H1 (cell line): ENCODE measurements at regions not wholly inside any gene's neighbourhood (a gene's known extent, or its start where the extent isn't known, plus 50 kb on each side); places are given as distances from the start of the nearest gene placed in this dataset.

Source experiments
- CTCF ChIA-PET: fragments of 300-600 bp; sonication (Branson Sonifier 250); formaldehyde crosslinking; loops from one replicate; lab custom pipeline; 2021; ENCODE audit not compliant: partially characterized antibody; lab: Charles Lee
- POLR2A ChIA-PET: fragments of 300-600 bp; sonication (Branson Sonifier 250); formaldehyde crosslinking; loops from one replicate; lab custom pipeline; 2021; ENCODE audit warnings: inconsistent platforms; ENCODE audit not compliant: partially characterized antibody; lab: Charles Lee
- DNase-seq, 2 experiments: peaks; one replicate each; pipeline versions ENCODE4 v3.0.0 to v3.0.0-alpha.2; 2010 to 2022; ENCODE audit warnings: low spot score in 2 of 2, low read depth in 1 of 2, mixed read lengths in 1 of 2
- FAIRE-seq: peaks from 2 replicates; lab custom pipeline; 2011; peaks lifted over from hg19 to GRCh38; lab: Jason Lieb, UNC
- H2AFZ ChIP-seq: 2 replicates; pipeline ENCODE4 v1.8.1; 2012; ENCODE audit warnings: low read length, inconsistent platforms
- H2AK5ac ChIP-seq: 2 replicates; pipeline ENCODE4 v1.6.1; 2013; ENCODE audit warnings: low read depth, low read length
- H2BK120ac ChIP-seq: replicated peaks from 2 replicates; pipeline ENCODE3; 2013; ENCODE audit warnings: low read depth, low read length, inconsistent platforms
- H2BK12ac ChIP-seq: 2 replicates; pipeline ENCODE4 v1.6.1; 2013; ENCODE audit warnings: low read depth, low read length
- H2BK15ac ChIP-seq: 2 replicates; pipeline ENCODE4 v1.6.1; 2013; ENCODE audit warnings: low read length
- H2BK20ac ChIP-seq: 2 replicates; pipeline ENCODE4 v1.6.1; 2013; ENCODE audit warnings: low read length
- H2BK5ac ChIP-seq: 2 replicates; pipeline ENCODE4 v1.6.1; 2013; ENCODE audit warnings: low read depth, low read length
- H3K14ac ChIP-seq: 2 replicates; pipeline ENCODE4 v1.6.1; 2013; ENCODE audit warnings: inconsistent platforms; ENCODE audit not compliant: insufficient read length
- H3K18ac ChIP-seq: 2 replicates; pipeline ENCODE4 v1.6.1; 2013; ENCODE audit warnings: low read length; ENCODE audit errors: extremely low read depth
- H3K23ac ChIP-seq: 2 replicates; pipeline ENCODE4 v1.6.1; 2013; ENCODE audit warnings: inconsistent platforms; ENCODE audit not compliant: insufficient read length
- H3K23me2 ChIP-seq: 2 replicates; pipeline ENCODE4 v1.6.1; 2013; ENCODE audit warnings: low read depth, low read length
- H3K27ac ChIP-seq: 2 replicates; pipeline ENCODE4 v1.6.1; 2011; ENCODE audit warnings: low read depth, low read length, inconsistent platforms
- H3K27me3 ChIP-seq, 4 experiments: replicated peaks in 1 of 4; 1 replicate in 1 of 4; 2 replicates in 3 of 4; pipeline versions ENCODE4 v1.6.1 to v1.8.1; 2011 to 2013; ENCODE audit warnings: low read length in 3 of 4, mild to moderate bottlenecking in 3 of 4, inconsistent platforms in 2 of 4, mixed read lengths in 2 of 4, moderate library complexity in 1 of 4; ENCODE audit not compliant: control insufficient read depth in 3 of 4, insufficient read depth in 3 of 4; ENCODE audit errors: extremely low read depth in 1 of 4
- H3K36me3 ChIP-seq, 4 experiments: 2 replicates each; pipeline versions ENCODE4 v1.6.1 to v1.8.1; 2011 to 2013; ENCODE audit warnings: mild to moderate bottlenecking in 4 of 4, low read length in 3 of 4, moderate library complexity in 2 of 4, control low read depth in 1 of 4, inconsistent platforms in 1 of 4; ENCODE audit not compliant: insufficient read depth in 4 of 4, control insufficient read depth in 2 of 4
- H3K4ac ChIP-seq: replicated peaks from 2 replicates; pipeline ENCODE3; 2013; ENCODE audit warnings: low read length, low read depth, mixed read lengths, inconsistent platforms; ENCODE audit not compliant: insufficient read length
- H3K4me1 ChIP-seq, 4 experiments: replicated peaks in 1 of 4; 1 replicate in 1 of 4; 2 replicates in 3 of 4; pipeline versions ENCODE4 v1.6.1 to v1.8.1; 2011 to 2013; ENCODE audit warnings: low read length in 3 of 4, inconsistent platforms in 2 of 4, mixed read lengths in 1 of 4; ENCODE audit not compliant: insufficient read depth in 4 of 4, control insufficient read depth in 3 of 4
- H3K4me2 ChIP-seq, 2 experiments: 2 replicates each; pipeline versions ENCODE4 v1.6.1 to v1.8.1; 2011 to 2013; ENCODE audit warnings: low read depth in 2 of 2, low read length in 2 of 2, control low read depth in 1 of 2, inconsistent platforms in 1 of 2, mild to moderate bottlenecking in 1 of 2; ENCODE audit not compliant: insufficient read depth in 1 of 2
- H3K4me3 ChIP-seq, 4 experiments: fragments of 200-600, 300-600 bp in 1 of 4; sonication (generic), shearing (Covaris generic), sonication (Bioruptor Twin) in 1 of 4; 2 replicates each; pipeline versions ENCODE4 v1.5.1 to v1.8.1; 2011 to 2016; ENCODE audit warnings: low read length in 4 of 4, low read depth in 3 of 4, control low read depth in 2 of 4, inconsistent platforms in 2 of 4, mild to moderate bottlenecking in 2 of 4, mixed read lengths in 1 of 4, moderate library complexity in 1 of 4; ENCODE audit not compliant: insufficient read depth in 2 of 4; ENCODE audit errors: extremely low read depth in 1 of 4
- H3K56ac ChIP-seq: replicated peaks from 2 replicates; pipeline ENCODE3; 2013; ENCODE audit warnings: low read depth, mild to moderate bottlenecking, mixed read lengths, low read length, inconsistent platforms; ENCODE audit not compliant: insufficient read length
- H3K79me1 ChIP-seq: 2 replicates; pipeline ENCODE4 v1.6.1; 2013; ENCODE audit warnings: low read depth, low read length, control low read depth
- H3K79me2 ChIP-seq, 2 experiments: 2 replicates each; pipeline versions ENCODE4 v1.6.1 to v1.8.1; 2012 to 2013; ENCODE audit warnings: low read length in 2 of 2, mild to moderate bottlenecking in 2 of 2, inconsistent platforms in 1 of 2; ENCODE audit not compliant: insufficient read depth in 2 of 2, control insufficient read depth in 1 of 2
- H3K9ac ChIP-seq, 4 experiments: replicated peaks in 1 of 4; 1 replicate in 1 of 4; 2 replicates in 3 of 4; pipeline versions ENCODE4 v1.6.1 to v1.8.1; 2011 to 2013; ENCODE audit warnings: low read depth in 3 of 4, low read length in 3 of 4, control low read depth in 2 of 4, mild to moderate bottlenecking in 2 of 4, moderate library complexity in 2 of 4, inconsistent platforms in 1 of 4; ENCODE audit errors: extremely low read depth in 1 of 4
- H3K9me3 ChIP-seq, 2 experiments: 2 replicates each; pipeline versions ENCODE4 v1.6.1 to v1.8.1; 2012 to 2013; ENCODE audit warnings: mild to moderate bottlenecking in 2 of 2, moderate library complexity in 2 of 2, control low read depth in 1 of 2, inconsistent platforms in 1 of 2, low read depth in 1 of 2, low read length in 1 of 2, mixed read lengths in 1 of 2; ENCODE audit not compliant: insufficient read depth in 2 of 2
- H4K20me1 ChIP-seq, 2 experiments: replicated peaks in 1 of 2; 2 replicates each; pipeline versions ENCODE3 to v1.8.1; 2011 to 2013; ENCODE audit warnings: inconsistent platforms in 2 of 2, low read length in 2 of 2, mild to moderate bottlenecking in 1 of 2; ENCODE audit not compliant: insufficient read depth in 2 of 2, control insufficient read depth in 1 of 2
- H4K5ac ChIP-seq: 2 replicates; pipeline ENCODE4 v1.6.1; 2013; ENCODE audit warnings: low read length, low read depth, mixed read lengths, inconsistent platforms; ENCODE audit not compliant: insufficient read length
- H4K8ac ChIP-seq: 2 replicates; pipeline ENCODE4 v1.8.0; 2013; ENCODE audit warnings: mild to moderate bottlenecking, moderate library complexity, low read length, inconsistent platforms; ENCODE audit not compliant: insufficient read depth; ENCODE audit errors: extremely low read depth
- H4K91ac ChIP-seq: replicated peaks from 2 replicates; pipeline ENCODE3; 2013; ENCODE audit warnings: low read length, mixed read lengths, inconsistent platforms; ENCODE audit not compliant: insufficient read length
- EP300 ChIP-seq, 2 experiments: IDR thresholded peaks; 1 replicate in 1 of 2; 2 replicates in 1 of 2; pipeline ENCODE4 v1.6.1; 2011 to 2012; ENCODE audit warnings: low read depth in 2 of 2, low read length in 2 of 2, mild to moderate bottlenecking in 2 of 2, borderline replicate concordance in 1 of 2, inconsistent platforms in 1 of 2, moderate library complexity in 1 of 2
- FOSL1 ChIP-seq: IDR thresholded peaks from 2 replicates; pipeline ENCODE4 v1.6.1; 2011; ENCODE audit warnings: mild to moderate bottlenecking, low read depth, low read length, moderate library complexity; ENCODE audit not compliant: insufficient read depth
- JUN ChIP-seq: IDR thresholded peaks from 2 replicates; pipeline ENCODE4 v1.6.1; 2011; ENCODE audit warnings: low read depth, mild to moderate bottlenecking, improper control_type of control experiment, low read length
- SAP30 ChIP-seq: fragments of 300-600 bp; sonication (generic); IDR thresholded peaks from 2 replicates; pipeline ENCODE4 v1.7.1; 2012; ENCODE audit warnings: low read length, moderate library complexity, mild to moderate bottlenecking, inconsistent platforms; ENCODE audit not compliant: insufficient read depth, insufficient replicate concordance
- SRF ChIP-seq: IDR thresholded peaks from 2 replicates; pipeline ENCODE4 v1.6.1; 2011; ENCODE audit warnings: mild to moderate bottlenecking, low read depth, low read length, moderate library complexity
- WGBS, 2 experiments: shearing (Covaris generic) in 1 of 2; methylation state at CpG; one replicate each; pipeline versions ENCODE4 v1.1.6 to v1.1.7; 2013 to 2015; ENCODE audit warnings: low lambda C conversion rate in 2 of 2, mixed read lengths in 2 of 2, inconsistent platforms in 1 of 2, low coverage in 1 of 2, missing lambda C conversion rate in 1 of 2; ENCODE audit not compliant: insufficient replicate concordance in 2 of 2, insufficient coverage in 1 of 2, insufficient read length in 1 of 2; ENCODE audit errors: extremely low coverage in 1 of 2, missing lambda C conversion rate in 1 of 2; 5-methylcytosine and 5-hydroxymethylcytosine counted together

- Histone ChIP-seq H3K23ac (no peak overlapping the region), H3K56ac (no peak overlapping the region), H2BK12ac (no peak overlapping the region), H3K9ac (no peak overlapping the region), H2BK15ac (no peak overlapping the region), H3K4ac (no peak overlapping the region), H3K4me3 (no peak overlapping the region), H4K5ac (no peak overlapping the region), H3K4me2 (no peak overlapping the region), H3K9me3 (peaks cover 0 to 10% of the 10 kb centered on the region in 2 experiments; a peak in 1 of 4 replicates), H2BK20ac (no peak overlapping the region), H3K14ac (no peak overlapping the region), H3K27me3 (no peaks in the 10 kb centered on the region), H4K20me1 (no peaks in the 10 kb centered on the region), H2BK5ac (no peak overlapping the region), H3K36me3 (no peaks in the 10 kb centered on the region), H3K79me2 (no peaks in the 10 kb centered on the region), H3K23me2 (no peaks in the 10 kb centered on the region), H3K4me1 (no peaks in the 10 kb centered on the region), H2BK120ac (no peak overlapping the region), H3K27ac (no peak overlapping the region), H2AFZ (no peak overlapping the region), H3K79me1 (no peaks in the 10 kb centered on the region), H3K18ac (no peak overlapping the region), H2AK5ac (no peak overlapping the region), H4K91ac (no peak overlapping the region), H4K8ac (no peak overlapping the region)
- CTCF ChIA-PET: interaction anchor here (1.3 kb wide), 1 partner anchor 20 kb away, joined by 4 read pairs; no protein-coding TSS in a partner anchor
- TF ChIP-seq SRF (no peak), EP300 (IDR thresholded peaks at IDR 0.05; ENCODE audit: borderline replicate concordance in 1 of 2, low read depth in 2 of 2, low read length in 2 of 2) (no peak), SAP30 (no peak), JUN (no peak), FOSL1 (no peak)
- no peak for FAIRE-seq
- DNase-seq: peak in 1 of 2 experiments; percentile 30
- POLR2A ChIA-PET: interaction anchor here (2.1 kb wide), 1 partner anchor 10 kb away, joined by 5 read pairs; no protein-coding TSS in a partner anchor
- 94% methylated on average over 5 of the region's 5 CpGs; no CpG with 5 or more reads in 1 of the 2 experiments for WGBS, 2 experiments
Observed at GRCh38 chr16:22712471-22712870, 101.5 kb upstream of the HS3ST2 start.
